GM12878 (cell line): ENCODE measurements at regions not wholly inside any gene's neighbourhood (a gene's known extent, or its start where the extent isn't known, plus 50 kb on each side); places are given as distances from the start of the nearest gene placed in this dataset.

Experiments
- ATAC-seq: fragments of 200-7000 bp; cut with Tn5 transposase; 3 replicates; pipeline ENCODE4 v1.9.1; 2020; ENCODE audit warnings: mild to moderate bottlenecking, moderate library complexity
- BruUV-seq: library from RNA; stranded (reverse); fragments of 400-500 nt; replicated peaks from 2 replicates; lab custom pipeline; 2021; lab: Mats Ljungman, UMichigan
- CTCF ChIA-PET: fragments of 300-600 bp; sonication (Branson Sonifier 250); formaldehyde crosslinking; extraction: SDS; loops from one replicate; lab custom pipeline; 2021; ENCODE audit warnings: inconsistent platforms; lab: Yijun Ruan, JAX
- POLR2A ChIA-PET: fragments of 350-600 bp; formaldehyde crosslinking; extraction: SDS; loops from one replicate; lab custom pipeline; 2021; ENCODE audit warnings: inconsistent platforms; lab: Charles Lee
- RAD21 ChIA-PET: fragments of 300-600 bp; sonication (Branson Sonifier 250); formaldehyde crosslinking; loops from one replicate; lab custom pipeline; 2023; ENCODE audit warnings: antibody characterized with exemption; ENCODE audit not compliant: unreplicated experiment; lab: Charles Lee
- SMC1A ChIA-PET: fragments of 300-600 bp; sonication (Branson Sonifier 250); formaldehyde crosslinking; loops from one replicate; lab custom pipeline; 2023; ENCODE audit not compliant: unreplicated experiment, uncharacterized antibody; lab: Charles Lee
- DNase-seq: peaks from one replicate; pipeline ENCODE4 v3.0.0-alpha.2; 2011; ENCODE audit warnings: low read depth, low spot score
- FAIRE-seq: peaks from 3 replicates; lab custom pipeline; 2011; peaks lifted over from hg19 to GRCh38; lab: Jason Lieb, UNC
- H2AFZ ChIP-seq: 2 replicates; pipeline ENCODE4 v1.6.0; 2011; ENCODE audit warnings: low read depth, low read length, control low read depth; ENCODE audit not compliant: control insufficient read depth
- H3K27ac ChIP-seq: 2 replicates; pipeline ENCODE4 v1.5.1; 2011; ENCODE audit warnings: control low read depth; ENCODE audit not compliant: control insufficient read depth, insufficient read depth
- H3K27me3 ChIP-seq, 2 experiments: replicated peaks in 1 of 2; 2 replicates each; pipeline versions ENCODE4 v1.6.0 to v1.6.1; 2011; ENCODE audit warnings: low read length in 1 of 2; ENCODE audit not compliant: control insufficient read depth in 2 of 2, insufficient read depth in 2 of 2
- H3K36me3 ChIP-seq, 2 experiments: 2 replicates each; pipeline ENCODE4 v1.5.1; 2011; ENCODE audit warnings: low read length in 1 of 2; ENCODE audit not compliant: control insufficient read depth in 2 of 2, insufficient read depth in 2 of 2
- H3K4me1 ChIP-seq: 2 replicates; pipeline ENCODE4 v1.6.1; 2011; ENCODE audit warnings: mild to moderate bottlenecking, low read length, moderate library complexity, mixed read lengths; ENCODE audit not compliant: control insufficient read depth, insufficient read depth
- H3K4me2 ChIP-seq: 2 replicates; pipeline ENCODE4 v1.6.0; 2011; ENCODE audit warnings: control low read depth; ENCODE audit not compliant: control insufficient read depth, insufficient read depth
- H3K4me3 ChIP-seq: fragments of 200-600 bp; sonication (generic); 2 replicates; pipeline ENCODE4 v1.5.1; 2016
- H3K79me2 ChIP-seq: 2 replicates; pipeline ENCODE4 v1.6.0; 2011; ENCODE audit warnings: low read length; ENCODE audit not compliant: control insufficient read depth, insufficient read depth
- H3K9ac ChIP-seq: 2 replicates; pipeline ENCODE4 v1.8.0; 2011; ENCODE audit warnings: low read length, control low read depth, mixed read lengths; ENCODE audit not compliant: control insufficient read depth, insufficient read depth
- H3K9me3 ChIP-seq: replicated peaks from 3 replicates; pipeline ENCODE4 v1.5.1; 2011; ENCODE audit warnings: mild to moderate bottlenecking, low read length; ENCODE audit not compliant: control insufficient read depth, insufficient read depth
- H4K20me1 ChIP-seq: 2 replicates; pipeline ENCODE4 v1.6.0; 2011; ENCODE audit not compliant: control insufficient read depth, insufficient read depth
- CHD2 ChIP-seq: IDR thresholded peaks from 2 replicates; pipeline ENCODE4 v1.6.1; 2011; ENCODE audit warnings: low read depth, low read length, improper control_type of control experiment, borderline replicate concordance
- FOXM1 ChIP-seq: IDR thresholded peaks from 2 replicates; pipeline ENCODE4 v1.6.1; 2012; ENCODE audit warnings: low read depth, mild to moderate bottlenecking, inconsistent platforms, low read length, moderate library complexity
- GATAD2B ChIP-seq: fragments of 450-650 bp; conservative IDR thresholded peaks from 2 replicates; pipeline ENCODE4 v1.6.1; 2017; ENCODE audit warnings: low read depth, mild to moderate bottlenecking, moderate library complexity
- PML ChIP-seq: IDR thresholded peaks from 2 replicates; pipeline ENCODE4 v1.6.1; 2012; ENCODE audit warnings: low read length, inconsistent platforms
- TCF3 ChIP-seq: IDR thresholded peaks from 2 replicates; pipeline ENCODE4 v1.6.1; 2012; ENCODE audit warnings: low read depth, mild to moderate bottlenecking, low read length, borderline replicate concordance; ENCODE audit not compliant: insufficient read depth
- WGBS: methylation state at CpG from one replicate; pipeline ENCODE4 v1.1.6; 2016; ENCODE audit warnings: low lambda C conversion rate; ENCODE audit not compliant: insufficient replicate concordance, insufficient coverage; ENCODE audit errors: missing lambda C conversion rate; 5-methylcytosine and 5-hydroxymethylcytosine counted together
- in situ Hi-C: fragments of 300-500 bp; cut with MboI; formaldehyde crosslinking; loops from 9 replicates; pipeline ENCODE4 v1.14.3; 2018; ENCODE audit warnings: mixed read lengths
- intact Hi-C: fragments of 100-400 bp; cut with micrococcal nuclease; formaldehyde crosslinking; loops from one replicate; pipeline ENCODE4 v1.14.2; 2022; ENCODE audit not compliant: unreplicated experiment
- TF ChIP-seq, protein P1 (sequence below): fragments of 450-650 bp; formaldehyde crosslinking; IDR thresholded peaks from 2 replicates; pipeline ENCODE4 v1.5.0; 2022; ENCODE audit warnings: mild to moderate bottlenecking, missing genetic modification characterization

DNA sequence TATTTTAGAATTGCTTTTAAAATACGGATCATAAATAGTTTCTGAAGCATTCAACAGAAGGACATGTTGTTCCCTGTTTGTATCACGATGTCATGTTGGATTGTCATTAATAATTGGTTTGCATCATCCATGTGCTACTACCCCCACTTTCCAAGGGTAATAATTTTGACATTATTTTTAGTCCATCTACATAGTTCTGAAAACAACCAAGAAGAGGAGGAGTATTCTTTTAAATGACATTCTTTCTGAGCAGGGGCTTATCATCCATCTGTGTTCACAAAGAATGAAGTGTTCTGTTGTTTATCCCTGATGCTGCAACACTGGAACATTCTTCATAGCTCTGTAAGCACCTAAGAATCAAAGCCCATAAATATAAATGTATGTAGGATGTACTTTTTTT, 151.0 kb upstream of the CITED2 start:
- H3K27ac ChIP-seq: no peak overlapping the region
- H3K27me3 ChIP-seq: no peaks in the 10 kb centered on the region
- H3K9me3 ChIP-seq: no peaks in the 10 kb centered on the region; the same call in 2 of the 3 replicates
- WGBS: 70% methylated on average over 2 of the region's 2 CpGs
- ATAC-seq (no peak), FAIRE-seq (no peak), DNase-seq (no peak)
- H2AFZ ChIP-seq: no peak overlapping the region
- in situ Hi-C loops: no loop called here
- ChIA-PET POLR2A (interaction anchor here (0.7 kb wide), 1 partner anchor 147 kb away, joined by 3 read pairs; no protein-coding TSS in a partner anchor), SMC1A (no interaction called here), RAD21 (no interaction called here), CTCF (no interaction called here)
- no peak overlapping the region for H3K9ac ChIP-seq
- intact Hi-C loops: no loop called here
- no peak overlapping the region for H3K4me2 ChIP-seq
- no peak overlapping the region for H3K4me3 ChIP-seq
- no peaks in the 10 kb centered on the region for H3K79me2 ChIP-seq
- H3K36me3 ChIP-seq: no peaks in the 10 kb centered on the region
- no peaks in the 10 kb centered on the region for H4K20me1 ChIP-seq
- no TSS peak for BruUV-seq
- TF ChIP-seq CHD2 (no peak), PML (no peak), TCF3 (no peak), GATAD2B (no peak), FOXM1 (no peak)
- TF ChIP-seq, protein P1, sequence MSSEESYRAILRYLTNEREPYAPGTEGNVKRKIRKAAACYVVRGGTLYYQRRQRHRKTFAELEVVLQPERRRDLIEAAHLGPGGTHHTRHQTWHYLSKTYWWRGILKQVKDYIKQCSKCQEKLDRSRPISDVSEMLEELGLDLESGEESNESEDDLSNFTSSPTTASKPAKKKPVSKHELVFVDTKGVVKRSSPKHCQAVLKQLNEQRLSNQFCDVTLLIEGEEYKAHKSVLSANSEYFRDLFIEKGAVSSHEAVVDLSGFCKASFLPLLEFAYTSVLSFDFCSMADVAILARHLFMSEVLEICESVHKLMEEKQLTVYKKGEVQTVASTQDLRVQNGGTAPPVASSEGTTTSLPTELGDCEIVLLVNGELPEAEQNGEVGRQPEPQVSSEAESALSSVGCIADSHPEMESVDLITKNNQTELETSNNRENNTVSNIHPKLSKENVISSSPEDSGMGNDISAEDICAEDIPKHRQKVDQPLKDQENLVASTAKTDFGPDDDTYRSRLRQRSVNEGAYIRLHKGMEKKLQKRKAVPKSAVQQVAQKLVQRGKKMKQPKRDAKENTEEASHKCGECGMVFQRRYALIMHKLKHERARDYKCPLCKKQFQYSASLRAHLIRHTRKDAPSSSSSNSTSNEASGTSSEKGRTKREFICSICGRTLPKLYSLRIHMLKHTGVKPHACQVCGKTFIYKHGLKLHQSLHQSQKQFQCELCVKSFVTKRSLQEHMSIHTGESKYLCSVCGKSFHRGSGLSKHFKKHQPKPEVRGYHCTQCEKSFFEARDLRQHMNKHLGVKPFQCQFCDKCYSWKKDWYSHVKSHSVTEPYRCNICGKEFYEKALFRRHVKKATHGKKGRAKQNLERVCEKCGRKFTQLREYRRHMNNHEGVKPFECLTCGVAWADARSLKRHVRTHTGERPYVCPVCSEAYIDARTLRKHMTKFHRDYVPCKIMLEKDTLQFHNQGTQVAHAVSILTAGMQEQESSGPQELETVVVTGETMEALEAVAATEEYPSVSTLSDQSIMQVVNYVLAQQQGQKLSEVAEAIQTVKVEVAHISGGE (CRISPR knock-in tag): no peak
- TF ChIP-seq, all 136 proteins: peak for 0
- no peaks in the 10 kb centered on the region for H3K4me1 ChIP-seq
